Smooth muscle cell (in vitro differentiated cells): ENCODE measurements at regions not wholly inside any gene's neighbourhood (a gene's known extent, or its start where the extent isn't known, plus 50 kb on each side); places are given as distances from the start of the nearest gene placed in this dataset.

Experiments used
- DNase-seq: peaks from one replicate; lab custom pipeline; 2025; ENCODE audit not compliant: unreplicated experiment; lab: John Stamatoyannopoulos, UW
- H2AFZ ChIP-seq: fragments of 200-600 bp; sonication (generic); 2 replicates; pipeline ENCODE4 v1.6.0; 2016; ENCODE audit warnings: antibody characterized with exemption, low read depth, mild to moderate bottlenecking
- H3F3A ChIP-seq: fragments of 200-600 bp; sonication (generic); 2 replicates; pipeline ENCODE4 v1.6.0; 2017; ENCODE audit warnings: antibody characterized with exemption, low read depth
- H3K27ac ChIP-seq: fragments of 200-600 bp; sonication (generic); 2 replicates; pipeline ENCODE4 v1.5.1; 2016; ENCODE audit warnings: low read depth, mild to moderate bottlenecking
- H3K27me3 ChIP-seq: fragments of 200-600 bp; sonication (generic); 2 replicates; pipeline ENCODE4 v1.6.1; 2016; ENCODE audit warnings: low read depth, mild to moderate bottlenecking
- H3K36me3 ChIP-seq: fragments of 200-600 bp; sonication (generic); 2 replicates; pipeline ENCODE4 v1.5.1; 2016; ENCODE audit warnings: low read depth
- H3K4me1 ChIP-seq: fragments of 200-600 bp; sonication (generic); 2 replicates; pipeline ENCODE4 v1.5.1; 2016; ENCODE audit warnings: low read depth
- H3K4me2 ChIP-seq: fragments of 200-600 bp; sonication (generic); 2 replicates; pipeline ENCODE4 v1.6.0; 2016; ENCODE audit warnings: mild to moderate bottlenecking
- H3K4me3 ChIP-seq: fragments of 200-600 bp; sonication (generic); 2 replicates; pipeline ENCODE4 v1.5.1; 2016; ENCODE audit warnings: mild to moderate bottlenecking
- H3K79me2 ChIP-seq: fragments of 200-600 bp; sonication (generic); 2 replicates; pipeline ENCODE4 v1.6.0; 2016; ENCODE audit warnings: low read depth, mild to moderate bottlenecking
- H3K9ac ChIP-seq: fragments of 200-600 bp; sonication (generic); 2 replicates; pipeline ENCODE4 v1.6.0; 2016; ENCODE audit warnings: low read depth
- H3K9me3 ChIP-seq: fragments of 200-600 bp; sonication (generic); replicated peaks from 2 replicates; pipeline ENCODE4 v1.5.1; 2016; ENCODE audit warnings: low read depth
- H4K20me1 ChIP-seq: fragments of 200-600 bp; sonication (generic); 2 replicates; pipeline ENCODE4 v1.6.0; 2016; ENCODE audit warnings: low read depth
- CTCF ChIP-seq: fragments of 200-600 bp; sonication (generic); IDR thresholded peaks from 2 replicates; pipeline ENCODE4 v1.5.1; 2017; ENCODE audit warnings: borderline replicate concordance, mild to moderate bottlenecking, antibody characterized with exemption; ENCODE audit not compliant: insufficient read depth, poor library complexity, severe bottlenecking
- WGBS: methylation state at CpG from one replicate; pipeline ENCODE4 v1.1.7; 2016; ENCODE audit warnings: low lambda C conversion rate; 5-methylcytosine and 5-hydroxymethylcytosine counted together

DNA sequence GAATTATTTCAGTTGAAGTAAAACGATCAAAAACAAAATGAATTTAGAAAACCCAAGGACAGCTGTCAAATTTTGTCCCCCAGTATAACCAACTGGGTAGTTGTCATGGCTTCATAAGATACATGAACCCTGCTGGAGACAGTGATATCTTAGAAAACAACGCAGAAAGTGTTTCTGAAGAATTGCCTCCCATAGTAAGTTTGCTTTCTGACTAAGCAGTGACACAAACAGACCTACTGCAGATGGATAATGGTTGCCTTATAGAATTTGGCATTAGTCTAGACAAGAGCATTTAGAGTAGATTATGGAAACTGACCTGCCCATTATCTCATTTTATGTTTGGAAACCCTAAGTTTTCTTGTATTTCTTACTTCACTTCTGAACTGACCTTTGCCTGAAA, 187.7 kb upstream of the KCNN2 start:
- Histone ChIP-seq H3K36me3 (no peaks in the 10 kb centered on the region), H3K9me3 (peaks cover 5% of the 10 kb centered on the region), H3K27me3 (no peaks in the 10 kb centered on the region), H3K4me2 (no peak overlapping the region), H3K9ac (no peak overlapping the region), H3F3A (no peaks in the 10 kb centered on the region), H3K27ac (no peak overlapping the region), H3K4me3 (no peak overlapping the region), H4K20me1 (no peaks in the 10 kb centered on the region), H2AFZ (no peak overlapping the region), H3K79me2 (no peaks in the 10 kb centered on the region), H3K4me1 (no peaks in the 10 kb centered on the region)
- WGBS, result 79% methylated on average over 2 of the region's 2 CpGs
- no peak for DNase-seq
- no peak for TF ChIP-seq CTCF

DNA sequence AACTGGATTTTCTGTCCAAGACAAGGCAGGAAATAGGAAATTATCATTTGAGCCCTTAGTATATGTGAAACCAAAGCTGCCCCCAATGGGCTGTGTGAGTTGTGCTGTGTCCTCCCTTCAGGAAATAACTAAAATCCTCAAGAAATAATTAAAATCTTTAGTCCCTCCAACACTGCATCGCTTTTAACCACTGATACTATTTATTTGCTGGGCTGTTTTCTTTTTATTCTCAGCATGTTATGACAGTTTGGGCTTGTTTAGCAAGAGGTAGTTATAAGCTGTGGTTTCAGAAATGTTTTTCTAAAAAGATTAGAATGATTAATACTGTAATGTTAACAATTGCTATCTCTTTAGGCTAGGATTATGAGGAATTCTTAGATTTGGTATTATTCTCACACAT, 187.0 kb upstream of the KCNN2 start:
- Histone ChIP-seq H2AFZ (no peak overlapping the region), H3K4me2 (no peak overlapping the region), H3K9ac (no peak overlapping the region), H3K4me3 (no peak overlapping the region), H3K36me3 (no peaks in the 10 kb centered on the region), H3K4me1 (no peaks in the 10 kb centered on the region), H4K20me1 (no peaks in the 10 kb centered on the region), H3K79me2 (no peaks in the 10 kb centered on the region), H3F3A (no peaks in the 10 kb centered on the region), H3K27me3 (no peaks in the 10 kb centered on the region), H3K9me3 (peaks cover 5% of the 10 kb centered on the region), H3K27ac (no peak overlapping the region)
- no peak for DNase-seq
- no peak for TF ChIP-seq CTCF
- WGBS, result 92% methylated on average over 1 of the region's 1 CpG

GRCh38 chr5:114176356-114176755, 185.5 kb upstream of the KCNN2 start:
- no peak for TF ChIP-seq CTCF
- no peaks in the 10 kb centered on the region for H4K20me1 ChIP-seq
- H3K79me2 ChIP-seq, result no peaks in the 10 kb centered on the region
- no peaks in the 10 kb centered on the region for H3K36me3 ChIP-seq
- H3K9ac ChIP-seq, result no peak overlapping the region
- no peak overlapping the region for H3K4me3 ChIP-seq
- H2AFZ ChIP-seq, result peak overlapping the region; percentile 35
- no peaks in the 10 kb centered on the region for H3K4me1 ChIP-seq
- no peaks in the 10 kb centered on the region for H3K27me3 ChIP-seq
- no peak overlapping the region for H3K27ac ChIP-seq
- H3F3A ChIP-seq, result no peaks in the 10 kb centered on the region
- no peak for DNase-seq
- H3K4me2 ChIP-seq, result no peak overlapping the region
- H3K9me3 ChIP-seq, result peaks cover 5% of the 10 kb centered on the region

GRCh38 chr5:114179134-114179533, 182.7 kb upstream of the KCNN2 start:
- no peak for DNase-seq
- H3K4me1 ChIP-seq, result no peaks in the 10 kb centered on the region
- 77% methylated on average over 2 of the region's 2 CpGs for WGBS

More at GRCh38 chr5:114179134-114179533, 182.7 kb upstream of the KCNN2 start:
- H3K79me2 ChIP-seq, result no peaks in the 10 kb centered on the region
- H3F3A ChIP-seq, result no peaks in the 10 kb centered on the region
- no peak for TF ChIP-seq CTCF
- H3K27me3 ChIP-seq, result no peaks in the 10 kb centered on the region
- no peak overlapping the region for H3K4me3 ChIP-seq
- no peak overlapping the region for H3K27ac ChIP-seq
- no peak overlapping the region for H2AFZ ChIP-seq
- no peak overlapping the region for H3K9ac ChIP-seq
- no peak overlapping the region for H3K4me2 ChIP-seq
- peaks cover 5% of the 10 kb centered on the region for H3K36me3 ChIP-seq
- H4K20me1 ChIP-seq, result no peaks in the 10 kb centered on the region
- H3K9me3 ChIP-seq, result no peaks in the 10 kb centered on the region
